SK-N-SH (cell line): ENCODE measurements at regions not wholly inside any gene's neighbourhood (a gene's known extent, or its start where the extent isn't known, plus 50 kb on each side); places are given as distances from the start of the nearest gene placed in this dataset.

ENCODE experiments used
- CTCF ChIA-PET: fragments of 300-600, 350-600 bp; formaldehyde crosslinking; extraction: SDS; loops from one replicate; lab custom pipeline; 2021; lab: Yijun Ruan, JAX
- POLR2A ChIA-PET: fragments of 350-600 bp; sonication (Branson Sonifier 250); formaldehyde crosslinking; extraction: SDS; loops from one replicate; lab custom pipeline; 2020; ENCODE audit warnings: antibody characterized with exemption, inconsistent platforms; lab: Yijun Ruan, JAX
- DNase-seq: peaks from one replicate; pipeline ENCODE4 v3.0.0; 2012
- H2AFZ ChIP-seq: fragments of 200-600 bp; sonication (generic); 2 replicates; pipeline ENCODE4 v1.8.1; 2016; ENCODE audit warnings: antibody characterized with exemption, mild to moderate bottlenecking, low read depth
- H3F3A ChIP-seq: fragments of 200-600 bp; sonication (generic); replicated peaks from 2 replicates; pipeline ENCODE3; 2016; ENCODE audit warnings: antibody characterized with exemption, mild to moderate bottlenecking; ENCODE audit not compliant: insufficient read depth
- H3K27ac ChIP-seq, 2 experiments: fragments of 200-500 bp in 1 of 2; fragments of 200-600 bp in 1 of 2; sonication (Bioruptor generic) in 1 of 2; sonication (generic), shearing (Covaris generic) in 1 of 2; 2 replicates each; pipeline versions ENCODE4 v1.5.1 to v1.6.1; 2014 to 2016; ENCODE audit warnings: low read depth in 2 of 2, inconsistent platforms in 1 of 2, low read length in 1 of 2, mild to moderate bottlenecking in 1 of 2, mixed read lengths in 1 of 2
- H3K27me3 ChIP-seq: fragments of 200-600 bp; sonication (generic), shearing (Covaris generic); 2 replicates; pipeline ENCODE4 v1.6.1; 2016; ENCODE audit warnings: mixed run types; ENCODE audit not compliant: insufficient read depth
- H3K36me3 ChIP-seq, 2 experiments: fragments of 200-500 bp in 1 of 2; fragments of 200-600 bp in 1 of 2; sonication (Bioruptor generic) in 1 of 2; sonication (generic) in 1 of 2; replicated peaks in 1 of 2; 2 replicates each; pipeline versions ENCODE3 to v1.5.1; 2014 to 2016; ENCODE audit warnings: low read length in 1 of 2, mild to moderate bottlenecking in 1 of 2; ENCODE audit not compliant: insufficient read depth in 2 of 2, control insufficient read depth in 1 of 2
- H3K4me1 ChIP-seq, 2 experiments: fragments of 200-500 bp in 1 of 2; fragments of 200-600 bp in 1 of 2; sonication (Bioruptor generic) in 1 of 2; sonication (generic), shearing (Covaris generic) in 1 of 2; 2 replicates each; pipeline versions ENCODE4 v1.5.1 to v1.6.1; 2014 to 2016; ENCODE audit warnings: low read depth in 1 of 2, low read length in 1 of 2, mixed run types in 1 of 2; ENCODE audit not compliant: insufficient read depth in 2 of 2, control insufficient read depth in 1 of 2
- H3K4me2 ChIP-seq: fragments of 200-600 bp; sonication (generic), shearing (Covaris generic); 2 replicates; pipeline ENCODE4 v1.6.1; 2017; ENCODE audit warnings: mixed run types
- H3K4me3 ChIP-seq, 2 experiments: fragments of 200-500 bp in 1 of 2; fragments of 200-600 bp in 1 of 2; sonication (Bioruptor generic) in 1 of 2; sonication (generic), shearing (Covaris generic) in 1 of 2; 2 replicates each; pipeline versions ENCODE4 v1.5.1 to v1.8.1; 2014 to 2016; ENCODE audit warnings: low read depth in 2 of 2, inconsistent platforms in 1 of 2, low read length in 1 of 2, mild to moderate bottlenecking in 1 of 2, mixed read lengths in 1 of 2, moderate library complexity in 1 of 2
- H3K79me2 ChIP-seq: fragments of 200-600 bp; sonication (generic); 2 replicates; pipeline ENCODE4 v1.8.1; 2017; ENCODE audit warnings: mild to moderate bottlenecking; ENCODE audit not compliant: insufficient read depth
- H3K9ac ChIP-seq: fragments of 200-600 bp; sonication (generic); 2 replicates; pipeline ENCODE4 v1.6.1; 2017; ENCODE audit warnings: mixed run types
- H3K9me2 ChIP-seq: fragments of 200-600 bp; sonication (generic); 2 replicates; pipeline ENCODE4 v1.6.1; 2017; ENCODE audit warnings: mixed run types
- H3K9me3 ChIP-seq: fragments of 200-600 bp; sonication (generic); 2 replicates; pipeline ENCODE4 v1.6.1; 2017; ENCODE audit warnings: mixed run types, mild to moderate bottlenecking, moderate library complexity
- H4K20me1 ChIP-seq: fragments of 200-600 bp; sonication (generic); 2 replicates; pipeline ENCODE4 v1.6.1; 2017; ENCODE audit warnings: mild to moderate bottlenecking, mixed run types; ENCODE audit not compliant: insufficient read depth
- CHD2 ChIP-seq: fragments of 150-350 bp; IDR thresholded peaks from 2 replicates; pipeline ENCODE4 v1.6.1; 2018; ENCODE audit warnings: low read length; ENCODE audit not compliant: partially characterized antibody
- CTCF ChIP-seq: fragments of 200-600 bp; sonication (generic); IDR thresholded peaks from 2 replicates; pipeline ENCODE4 v1.6.1; 2017; ENCODE audit warnings: antibody characterized with exemption, mild to moderate bottlenecking, moderate library complexity
- ELF1 ChIP-seq: IDR thresholded peaks from 2 replicates; pipeline ENCODE4 v1.4.0; 2012
- EP300 ChIP-seq, 2 experiments: IDR thresholded peaks; 2 replicates each; pipeline versions ENCODE4 v1.4.0 to v1.6.1; 2012; ENCODE audit warnings: borderline replicate concordance in 1 of 2, low read depth in 1 of 2, low read length in 1 of 2
- FOSL2 ChIP-seq: IDR thresholded peaks from 2 replicates; pipeline ENCODE4 v1.4.0; 2012; ENCODE audit warnings: low read depth, mild to moderate bottlenecking, moderate library complexity, borderline replicate concordance
- FOXJ3 ChIP-seq: sonication (generic); formaldehyde crosslinking; IDR thresholded peaks from 2 replicates; pipeline ENCODE4 v1.5.1; 2020; ENCODE audit warnings: mild to moderate bottlenecking, missing genetic modification reagents
- MEF2A ChIP-seq: IDR thresholded peaks from 2 replicates; pipeline ENCODE4 v1.4.0; 2012; ENCODE audit warnings: low read depth, borderline replicate concordance
- MXI1 ChIP-seq: IDR thresholded peaks from 2 replicates; pipeline ENCODE4 v1.6.1; 2012; ENCODE audit warnings: mild to moderate bottlenecking, low read depth, low read length, improper control_type of control experiment
- NFIC ChIP-seq: IDR thresholded peaks from 2 replicates; pipeline ENCODE4 v1.4.0; 2012; ENCODE audit warnings: borderline replicate concordance
- NRF1 ChIP-seq: IDR thresholded peaks from 2 replicates; pipeline ENCODE4 v1.6.1; 2012; ENCODE audit warnings: low read depth, mild to moderate bottlenecking, low read length
- PBX3 ChIP-seq: IDR thresholded peaks from 2 replicates; pipeline ENCODE4; 2012
- POLR2AphosphoS5 ChIP-seq: IDR thresholded peaks from 2 replicates; pipeline ENCODE4 v1.6.1; 2012; ENCODE audit warnings: low read depth, low read length
- RAD21 ChIP-seq: IDR thresholded peaks from 2 replicates; pipeline ENCODE4 v1.6.1; 2012; ENCODE audit warnings: mild to moderate bottlenecking, low read length
- RCOR1 ChIP-seq: fragments of 150-350 bp; IDR thresholded peaks from 2 replicates; pipeline ENCODE4 v1.6.1; 2017; ENCODE audit warnings: antibody characterized with exemption, low read length
- REST ChIP-seq: IDR thresholded peaks from 2 replicates; pipeline ENCODE4 v1.6.1; 2012; ENCODE audit warnings: mild to moderate bottlenecking, low read depth, low read length, moderate library complexity
- RXRA ChIP-seq: IDR thresholded peaks from 2 replicates; pipeline ENCODE4 v1.4.0; 2012; ENCODE audit warnings: low read depth, mild to moderate bottlenecking, borderline replicate concordance
- SMC3 ChIP-seq: IDR thresholded peaks from 2 replicates; pipeline ENCODE4 v1.6.1; 2012; ENCODE audit warnings: low read depth, low read length, improper control_type of control experiment
- TAF1 ChIP-seq: IDR thresholded peaks from 2 replicates; pipeline ENCODE4 v1.6.1; 2012; ENCODE audit warnings: low read depth, mild to moderate bottlenecking, low read length, moderate library complexity, borderline replicate concordance
- TEAD4 ChIP-seq: IDR thresholded peaks from 2 replicates; pipeline ENCODE4 v1.4.0; 2012; ENCODE audit warnings: mild to moderate bottlenecking, borderline replicate concordance; ENCODE audit not compliant: insufficient read depth
- YY1 ChIP-seq: IDR thresholded peaks from 2 replicates; pipeline ENCODE4 v1.4.0; 2012; ENCODE audit warnings: low read depth, mild to moderate bottlenecking
- WGBS: methylation state at CpG from one replicate; pipeline ENCODE4 v1.1.6; 2017; ENCODE audit warnings: low lambda C conversion rate; 5-methylcytosine and 5-hydroxymethylcytosine counted together
- TF ChIP-seq, protein P1 (sequence below): fragments of 150-350 bp; IDR thresholded peaks from 2 replicates; pipeline ENCODE4 v1.6.1; 2017; ENCODE audit warnings: antibody characterized with exemption, low read length, low read depth, borderline replicate concordance

DNA sequence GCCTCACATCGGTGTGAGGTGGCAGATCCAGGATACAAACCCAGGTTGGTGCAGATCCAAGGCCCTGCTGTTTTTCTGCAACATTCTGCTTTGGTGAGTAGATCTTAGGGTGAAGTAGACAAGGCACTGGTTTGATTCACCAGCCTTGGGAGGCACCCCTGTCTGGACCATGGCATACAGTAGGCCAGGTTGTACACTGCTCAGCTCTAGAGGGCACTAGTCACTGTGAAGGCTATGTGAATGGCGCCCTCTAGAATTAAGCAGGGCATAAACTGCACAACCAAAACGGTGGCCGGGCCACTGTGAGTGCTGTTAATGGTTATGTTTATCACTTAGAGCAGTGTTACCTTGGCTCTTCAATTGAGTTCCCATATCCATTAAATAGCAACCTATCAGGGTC, 280.6 kb upstream of the PWP1 start:
- H3F3A ChIP-seq: no peaks in the 10 kb centered on the region
- ChIA-PET POLR2A (interaction anchor here (0.8 kb wide), 1 partner anchor 311 kb away, joined by 3 read pairs; the partner anchor contains the start of gene CRY1), CTCF (interaction anchor here (0.6 to 5.8 kb wide), 27 partner anchors 9 to 275 kb away, joined by 3 to 59 read pairs (median 3); no protein-coding TSS in a partner anchor)
- H3K4me2 ChIP-seq: no peak overlapping the region
- no peaks in the 10 kb centered on the region for H3K9me3 ChIP-seq
- peaks cover 0 to 30% of the 10 kb centered on the region in 2 experiments; a peak in 2 of 4 replicates for H3K4me1 ChIP-seq
- no peak overlapping the region for H3K4me3 ChIP-seq
- peak; percentile 47 for DNase-seq
- TF ChIP-seq CTCF (peak; percentile 65), SMC3 (peak; percentile 55), CHD2 (no peak), RAD21 (peak; percentile 69), MEF2A (no peak), POLR2AphosphoS5 (no peak)
- no peaks in the 10 kb centered on the region for H3K36me3 ChIP-seq
- no peaks in the 10 kb centered on the region for H3K9me2 ChIP-seq
- H3K27ac ChIP-seq: peak overlapping the region in 1 of 2 experiments; percentile 55; a peak in 2 of 4 replicates
- 57% methylated on average over 3 of the region's 4 CpGs for WGBS
- no peak overlapping the region for H2AFZ ChIP-seq
- H3K27me3 ChIP-seq: no peaks in the 10 kb centered on the region
- H3K79me2 ChIP-seq: no peaks in the 10 kb centered on the region
- no peak overlapping the region for H3K9ac ChIP-seq
- no peaks in the 10 kb centered on the region for H4K20me1 ChIP-seq

- H3K4me2 ChIP-seq: no peak overlapping the region
- no peak overlapping the region for H3K9ac ChIP-seq
- no peaks in the 10 kb centered on the region for H3K9me2 ChIP-seq
- ChIA-PET POLR2A (interaction anchor here (0.8 kb wide), 1 partner anchor 312 kb away, joined by 3 read pairs; the partner anchor contains the start of gene CRY1), CTCF (interaction anchor here (0.5 to 5.8 kb wide), 29 partner anchors 9 to 276 kb away, joined by 3 to 59 read pairs (median 3); no protein-coding TSS in a partner anchor)
- no peak overlapping the region for H2AFZ ChIP-seq
- peak; percentile 60 for DNase-seq
- H3F3A ChIP-seq: no peaks in the 10 kb centered on the region
- peak overlapping the region in 1 of 2 experiments; percentile 55; a peak in 2 of 4 replicates for H3K27ac ChIP-seq
- no peaks in the 10 kb centered on the region for H4K20me1 ChIP-seq
- H3K36me3 ChIP-seq: no peaks in the 10 kb centered on the region
- 48% methylated on average over 6 of the region's 7 CpGs for WGBS
- H3K27me3 ChIP-seq: no peaks in the 10 kb centered on the region
- H3K4me3 ChIP-seq: no peak overlapping the region
- no peaks in the 10 kb centered on the region for H3K9me3 ChIP-seq
- no peaks in the 10 kb centered on the region for H3K79me2 ChIP-seq
- peaks cover 0 to 27% of the 10 kb centered on the region in 2 experiments; a peak in 2 of 4 replicates for H3K4me1 ChIP-seq
- TF ChIP-seq MXI1: 0 out of 2 replicates have a peak, but pooled peaks have one; percentile 46
- TF ChIP-seq PBX3: no peak
- no peak for TF ChIP-seq TEAD4
- no peak for TF ChIP-seq POLR2AphosphoS5
- TF ChIP-seq, protein P1, sequence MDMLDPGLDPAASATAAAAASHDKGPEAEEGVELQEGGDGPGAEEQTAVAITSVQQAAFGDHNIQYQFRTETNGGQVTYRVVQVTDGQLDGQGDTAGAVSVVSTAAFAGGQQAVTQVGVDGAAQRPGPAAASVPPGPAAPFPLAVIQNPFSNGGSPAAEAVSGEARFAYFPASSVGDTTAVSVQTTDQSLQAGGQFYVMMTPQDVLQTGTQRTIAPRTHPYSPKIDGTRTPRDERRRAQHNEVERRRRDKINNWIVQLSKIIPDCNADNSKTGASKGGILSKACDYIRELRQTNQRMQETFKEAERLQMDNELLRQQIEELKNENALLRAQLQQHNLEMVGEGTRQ: no peak
- TF ChIP-seq NFIC: no peak
- no peak for TF ChIP-seq NRF1
- no peak for TF ChIP-seq FOXJ3
- no peak for TF ChIP-seq RXRA
- no peak for TF ChIP-seq YY1
- TF ChIP-seq TAF1: no peak
- TF ChIP-seq RCOR1: 0 out of 2 replicates have a peak, but pooled peaks have one; percentile 20
- TF ChIP-seq EP300 (IDR thresholded peaks at IDR 0.05; ENCODE audit: borderline replicate concordance in 1 of 2, low read depth in 1 of 2, low read length in 1 of 2): peak in 1 of 2 experiments; percentile 50; a peak in 1 of 4 replicates
- no peak for TF ChIP-seq FOSL2
- TF ChIP-seq REST: no peak
- no peak for TF ChIP-seq ELF1
Measured at GRCh38 chr12:107405436-107405835, 280.2 kb upstream of the PWP1 start.
